Mammary epithelial cell (primary cell): ENCODE measurements at regions not wholly inside any gene's neighbourhood (a gene's known extent, or its start where the extent isn't known, plus 50 kb on each side); places are given as distances from the start of the nearest gene placed in this dataset.

ENCODE experiments used
- EZH2 ChIP-seq: IDR thresholded peaks from 2 replicates; pipeline ENCODE4 v1.6.1; 2012; ENCODE audit warnings: low read length, inconsistent platforms, borderline replicate concordance
- TF ChIP-seq, protein P1 (sequence below), 2 donors: IDR thresholded peaks in 1 of 2; conservative IDR thresholded peaks in 1 of 2; 2 replicates each; pipeline ENCODE4 v1.5.1; 2011 to 2012; ENCODE audit warnings: inconsistent platforms in 2 of 2, low read length in 2 of 2, mild to moderate bottlenecking in 2 of 2, control low read depth in 1 of 2, low read depth in 1 of 2; ENCODE audit not compliant: insufficient read depth in 1 of 2; ENCODE audit errors: extremely low read depth in 1 of 2

DNA sequence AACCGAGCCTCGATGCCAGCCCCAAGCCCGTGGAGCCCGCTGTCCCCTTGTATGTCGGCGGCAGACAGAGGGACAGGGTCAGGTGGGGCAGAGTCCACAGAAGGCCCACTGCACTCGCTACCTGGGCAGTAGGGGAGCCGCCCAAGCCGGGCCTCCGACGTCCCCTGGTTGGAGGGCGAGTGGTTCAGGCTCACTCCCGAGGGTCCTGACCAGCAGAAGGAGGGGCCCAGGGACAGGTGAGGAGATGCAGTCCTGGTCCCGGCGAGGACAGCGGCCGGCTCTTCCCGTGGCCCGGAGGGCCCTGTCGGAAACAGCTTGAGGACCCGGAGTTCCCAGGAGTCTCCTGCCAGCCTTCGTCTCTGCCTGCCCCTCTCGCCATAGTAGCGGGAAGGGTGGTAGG is 216.7 kb upstream of the SFSWAP start:
- no peak for TF ChIP-seq EZH2
- TF ChIP-seq, protein P1, sequence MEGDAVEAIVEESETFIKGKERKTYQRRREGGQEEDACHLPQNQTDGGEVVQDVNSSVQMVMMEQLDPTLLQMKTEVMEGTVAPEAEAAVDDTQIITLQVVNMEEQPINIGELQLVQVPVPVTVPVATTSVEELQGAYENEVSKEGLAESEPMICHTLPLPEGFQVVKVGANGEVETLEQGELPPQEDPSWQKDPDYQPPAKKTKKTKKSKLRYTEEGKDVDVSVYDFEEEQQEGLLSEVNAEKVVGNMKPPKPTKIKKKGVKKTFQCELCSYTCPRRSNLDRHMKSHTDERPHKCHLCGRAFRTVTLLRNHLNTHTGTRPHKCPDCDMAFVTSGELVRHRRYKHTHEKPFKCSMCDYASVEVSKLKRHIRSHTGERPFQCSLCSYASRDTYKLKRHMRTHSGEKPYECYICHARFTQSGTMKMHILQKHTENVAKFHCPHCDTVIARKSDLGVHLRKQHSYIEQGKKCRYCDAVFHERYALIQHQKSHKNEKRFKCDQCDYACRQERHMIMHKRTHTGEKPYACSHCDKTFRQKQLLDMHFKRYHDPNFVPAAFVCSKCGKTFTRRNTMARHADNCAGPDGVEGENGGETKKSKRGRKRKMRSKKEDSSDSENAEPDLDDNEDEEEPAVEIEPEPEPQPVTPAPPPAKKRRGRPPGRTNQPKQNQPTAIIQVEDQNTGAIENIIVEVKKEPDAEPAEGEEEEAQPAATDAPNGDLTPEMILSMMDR (conservative IDR thresholded peaks at IDR 0.05 in 1 of 2, IDR thresholded peaks at IDR 0.05 in 1 of 2; ENCODE audit: extremely low read depth in 1 of 2, insufficient read depth in 1 of 2, low read depth in 1 of 2, low read length in 2 of 2): no peak
